ENCODE measurements at regions not wholly inside any gene's neighbourhood (a gene's known extent, or its start where the extent isn't known, plus 50 kb on each side); places are given as distances from the start of the nearest gene placed in this dataset.

DNA sequence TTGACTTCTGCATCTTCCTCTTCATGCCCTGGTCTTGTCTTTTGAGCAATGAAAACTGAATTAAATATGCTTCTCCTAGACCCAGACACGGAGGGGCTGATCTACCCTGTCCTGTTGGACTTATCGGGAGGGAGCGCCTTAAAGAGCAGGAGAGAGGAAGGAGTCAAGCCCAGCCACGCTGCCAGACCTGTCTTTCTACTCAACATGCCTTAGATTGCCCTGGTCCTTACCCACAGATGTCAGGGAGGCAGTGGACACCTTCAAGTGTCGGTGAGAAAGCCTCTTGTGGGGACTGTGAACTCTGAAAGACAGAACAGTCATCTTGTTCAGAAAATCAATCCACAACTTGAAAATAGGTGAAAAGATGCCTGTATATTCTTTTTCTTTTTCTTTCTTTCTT is 61.8 kb downstream of the IRAG1 start:
- DNase-seq = no peak
- Histone ChIP-seq H3K27me3 (no peaks in the 10 kb centered on the region), H3K36me3 (peaks cover 0 to 66% (median 34%) of the 10 kb centered on the region in 4 donors), H3K9me3 (no peaks in the 10 kb centered on the region), H3K4me3 (no peak overlapping the region), H3K4me1 (no peaks in the 10 kb centered on the region), H3K27ac (no peak overlapping the region)
- intact Hi-C loops (cut with DNase I; ENCODE audit: low total_unique reads) = no loop called here
- TF ChIP-seq, protein P1, sequence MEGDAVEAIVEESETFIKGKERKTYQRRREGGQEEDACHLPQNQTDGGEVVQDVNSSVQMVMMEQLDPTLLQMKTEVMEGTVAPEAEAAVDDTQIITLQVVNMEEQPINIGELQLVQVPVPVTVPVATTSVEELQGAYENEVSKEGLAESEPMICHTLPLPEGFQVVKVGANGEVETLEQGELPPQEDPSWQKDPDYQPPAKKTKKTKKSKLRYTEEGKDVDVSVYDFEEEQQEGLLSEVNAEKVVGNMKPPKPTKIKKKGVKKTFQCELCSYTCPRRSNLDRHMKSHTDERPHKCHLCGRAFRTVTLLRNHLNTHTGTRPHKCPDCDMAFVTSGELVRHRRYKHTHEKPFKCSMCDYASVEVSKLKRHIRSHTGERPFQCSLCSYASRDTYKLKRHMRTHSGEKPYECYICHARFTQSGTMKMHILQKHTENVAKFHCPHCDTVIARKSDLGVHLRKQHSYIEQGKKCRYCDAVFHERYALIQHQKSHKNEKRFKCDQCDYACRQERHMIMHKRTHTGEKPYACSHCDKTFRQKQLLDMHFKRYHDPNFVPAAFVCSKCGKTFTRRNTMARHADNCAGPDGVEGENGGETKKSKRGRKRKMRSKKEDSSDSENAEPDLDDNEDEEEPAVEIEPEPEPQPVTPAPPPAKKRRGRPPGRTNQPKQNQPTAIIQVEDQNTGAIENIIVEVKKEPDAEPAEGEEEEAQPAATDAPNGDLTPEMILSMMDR (IDR thresholded peaks at IDR 0.05) = no peak
- no peak for TF ChIP-seq EP300 (IDR thresholded peaks at IDR 0.05)
- TF ChIP-seq POLR2AphosphoS5 (IDR thresholded peaks at IDR 0.05) = no peak
- no peak for TF ChIP-seq POLR2A (IDR thresholded peaks at IDR 0.05)
- WGBS, 5 donors = 82 to 92% (median 87%) methylated on average over 5 of the region's 5 CpGs

DNA sequence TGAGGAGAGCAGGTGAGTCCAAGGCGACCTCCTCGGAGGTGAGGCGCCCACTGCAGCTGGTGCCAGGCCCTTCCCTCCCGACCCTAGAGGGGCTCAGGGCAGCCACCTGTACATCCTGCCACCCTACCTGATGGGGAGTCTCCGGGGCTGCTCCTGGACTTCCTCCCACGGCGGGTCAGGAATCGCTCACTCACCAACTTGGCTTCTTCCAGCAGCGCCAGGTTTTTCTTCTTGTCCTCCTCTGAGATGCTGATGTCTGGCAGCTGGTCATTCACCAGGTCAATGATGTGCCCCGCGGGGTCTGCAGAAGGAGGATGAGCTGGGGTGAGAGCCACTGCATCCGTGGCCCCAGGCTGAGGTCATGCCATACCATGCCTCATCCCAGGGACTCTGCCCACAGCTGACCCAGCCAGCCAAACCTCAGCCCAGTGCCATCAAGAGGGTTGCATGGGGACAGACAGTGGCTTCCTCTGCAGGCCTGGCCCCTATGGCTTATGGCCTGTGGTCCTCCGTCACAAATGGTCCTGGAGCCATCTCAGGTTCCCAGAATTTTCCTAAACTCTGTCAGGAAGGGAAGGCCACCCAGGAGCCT is 61.0 kb upstream of the LYVE1 start:
- intact Hi-C loops (cut with DNase I; ENCODE audit: low total_unique reads) = no loop called here
- TF ChIP-seq POLR2A (IDR thresholded peaks at IDR 0.05) (no peak), POLR2AphosphoS5 (IDR thresholded peaks at IDR 0.05) (no peak), EP300 (IDR thresholded peaks at IDR 0.05) (no peak)
- TF ChIP-seq, protein P1 (IDR thresholded peaks at IDR 0.05) = no peak
- no peak overlapping the region for H3K4me3 ChIP-seq
- H3K27me3 ChIP-seq = no peaks in the 10 kb centered on the region
- H3K4me1 ChIP-seq = peaks cover 0 to 21% (median 4%) of the 10 kb centered on the region in 4 donors
- 81 to 89% (median 86%) methylated on average over 8 to 13 of the region's 13 CpGs for WGBS, 5 donors
- no peak for DNase-seq
- no peaks in the 10 kb centered on the region for H3K9me3 ChIP-seq
- H3K36me3 ChIP-seq = peaks cover 0 to 57% (median 32%) of the 10 kb centered on the region in 4 donors
- peak overlapping the region in 2 of 5 donors; percentile 10 to 70 for H3K27ac ChIP-seq

DNA sequence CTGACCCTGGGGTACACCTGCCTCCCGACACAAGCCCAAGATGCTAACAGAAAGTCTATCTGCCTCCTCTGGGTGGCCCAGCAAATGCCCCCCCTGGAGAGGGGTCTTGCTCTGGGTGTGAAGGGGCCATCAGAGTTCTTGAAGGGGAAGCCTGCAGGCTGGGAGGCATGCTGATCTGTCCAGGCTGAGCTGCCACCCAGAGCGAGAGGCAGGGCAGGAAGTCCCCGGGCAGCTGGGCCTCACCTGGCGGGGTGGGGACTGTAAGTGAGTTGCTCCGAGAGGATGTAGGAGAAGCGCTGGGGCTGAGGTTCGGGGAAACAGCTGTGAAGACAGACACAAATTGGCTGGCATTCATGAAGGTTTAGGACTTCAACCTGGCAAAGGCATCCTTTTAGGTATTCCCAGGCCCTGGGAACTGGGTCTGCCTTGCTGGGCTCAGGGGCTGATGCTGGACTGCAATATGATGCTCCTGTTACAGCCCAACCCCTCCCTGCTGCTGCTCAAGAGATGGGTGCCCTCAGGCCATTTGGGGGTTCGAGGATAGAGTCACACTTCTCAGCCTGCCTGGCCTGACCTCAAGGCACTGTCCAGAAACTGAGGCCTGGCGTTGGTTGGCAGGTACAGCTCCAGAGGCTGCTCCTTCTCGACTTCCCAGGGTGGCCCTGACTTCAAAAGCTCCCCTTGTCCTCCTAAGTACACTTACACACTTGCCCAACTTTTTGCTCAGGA is 60.2 kb upstream of the LYVE1 start:
- TF ChIP-seq POLR2AphosphoS5 (IDR thresholded peaks at IDR 0.05) (no peak), EP300 (IDR thresholded peaks at IDR 0.05) (no peak), POLR2A (IDR thresholded peaks at IDR 0.05) (no peak)
- TF ChIP-seq, protein P1 (IDR thresholded peaks at IDR 0.05) = no peak
- intact Hi-C loops (cut with DNase I; ENCODE audit: low total_unique reads) = no loop called here
- H3K27ac ChIP-seq = peak overlapping the region in 2 of 5 donors; percentile 10 to 70
- H3K27me3 ChIP-seq = no peaks in the 10 kb centered on the region
- H3K4me1 ChIP-seq = peaks cover 4 to 29% (median 11%) of the 10 kb centered on the region in 4 donors
- no peaks in the 10 kb centered on the region for H3K9me3 ChIP-seq
- no peak overlapping the region for H3K4me3 ChIP-seq
- no peak for DNase-seq
- WGBS, 5 donors = 74 to 84% (median 81%) methylated on average over 10 of the region's 10 CpGs
- H3K36me3 ChIP-seq = peaks cover 0 to 55% (median 31%) of the 10 kb centered on the region in 4 donors

DNA sequence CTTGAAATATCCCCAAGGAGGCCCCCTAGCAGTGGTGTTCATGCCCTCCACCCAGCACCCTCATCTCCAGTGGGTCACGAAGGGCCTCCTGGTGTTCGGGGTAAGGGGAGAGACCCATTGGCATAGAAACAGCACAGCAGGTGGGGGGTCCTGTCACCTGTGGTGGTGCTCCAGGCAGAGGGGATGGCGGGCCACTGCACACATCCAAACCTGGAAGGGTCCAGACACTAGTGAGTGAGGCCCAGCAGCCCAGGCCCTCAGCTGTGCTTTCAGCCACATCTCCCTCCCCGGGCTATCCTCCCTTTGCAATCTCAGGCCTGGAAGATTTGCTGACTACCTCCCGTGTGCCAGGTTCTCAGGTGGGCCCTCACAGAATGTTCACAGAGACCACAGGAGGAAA is 59.4 kb upstream of the LYVE1 start:
- intact Hi-C loops (cut with DNase I; ENCODE audit: low total_unique reads) = no loop called here
- Histone ChIP-seq H3K4me1 (peaks cover 4 to 30% (median 17%) of the 10 kb centered on the region in 4 donors), H3K27me3 (no peaks in the 10 kb centered on the region), H3K4me3 (no peak overlapping the region), H3K27ac (peak overlapping the region in 2 of 5 donors; percentile 70 to 74), H3K9me3 (no peaks in the 10 kb centered on the region), H3K36me3 (peaks cover 0 to 55% (median 32%) of the 10 kb centered on the region in 4 donors)
- no peak for DNase-seq
- 90 to 97% (median 93%) methylated on average over 2 to 5 of the region's 5 CpGs for WGBS, 5 donors
- TF ChIP-seq POLR2A (IDR thresholded peaks at IDR 0.05) (no peak), POLR2AphosphoS5 (IDR thresholded peaks at IDR 0.05) (no peak), EP300 (IDR thresholded peaks at IDR 0.05) (no peak)
- TF ChIP-seq, protein P1 (IDR thresholded peaks at IDR 0.05) = no peak
